GM06990 (cell line): ENCODE measurements at regions not wholly inside any gene's neighbourhood (a gene's known extent, or its start where the extent isn't known, plus 50 kb on each side); places are given as distances from the start of the nearest gene placed in this dataset.

Source experiments
- DNase-seq: peaks from one replicate; pipeline ENCODE4 v3.0.0-alpha.2; 2011; ENCODE audit not compliant: insufficient read length; ENCODE audit errors: extremely low read depth
- H3K27me3 ChIP-seq: replicated peaks from 2 replicates; pipeline ENCODE4 v1.6.0; 2011; ENCODE audit warnings: low read length; ENCODE audit not compliant: control insufficient read depth, insufficient read depth
- H3K36me3 ChIP-seq: 2 replicates; pipeline ENCODE4 v1.5.1; 2011; ENCODE audit warnings: low read length; ENCODE audit not compliant: control insufficient read depth, insufficient read depth
- H3K4me3 ChIP-seq: replicated peaks from 2 replicates; pipeline ENCODE4 v1.5.1; 2011; ENCODE audit warnings: low read depth, mild to moderate bottlenecking, control low read depth, low read length
- TF ChIP-seq, protein P1 (sequence below): IDR thresholded peaks from 2 replicates; pipeline ENCODE4 v1.5.1; 2011; ENCODE audit warnings: low read length, control low read depth, mild to moderate bottlenecking, inconsistent platforms; ENCODE audit not compliant: insufficient read depth, poor library complexity, severe bottlenecking

DNA sequence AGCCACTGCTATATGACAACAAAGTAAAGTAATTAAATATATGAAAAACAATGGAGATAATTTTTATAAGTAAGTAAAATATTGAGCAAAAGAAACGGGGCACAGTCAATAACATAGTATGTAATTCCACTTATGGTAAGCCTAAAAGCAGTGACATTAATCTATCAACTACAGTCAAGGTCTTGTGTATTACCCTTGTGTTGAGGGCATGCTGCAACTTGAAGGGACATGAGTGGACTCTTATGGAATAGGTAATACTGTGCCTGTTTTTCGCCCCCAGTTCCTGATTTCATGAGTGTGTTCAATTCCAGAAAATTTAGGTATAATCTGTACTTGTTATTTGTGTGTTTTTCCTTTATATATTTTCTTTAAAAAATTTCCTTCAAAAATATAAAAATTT is 201.3 kb upstream of the SLITRK6 start:
- TF ChIP-seq, protein P1, sequence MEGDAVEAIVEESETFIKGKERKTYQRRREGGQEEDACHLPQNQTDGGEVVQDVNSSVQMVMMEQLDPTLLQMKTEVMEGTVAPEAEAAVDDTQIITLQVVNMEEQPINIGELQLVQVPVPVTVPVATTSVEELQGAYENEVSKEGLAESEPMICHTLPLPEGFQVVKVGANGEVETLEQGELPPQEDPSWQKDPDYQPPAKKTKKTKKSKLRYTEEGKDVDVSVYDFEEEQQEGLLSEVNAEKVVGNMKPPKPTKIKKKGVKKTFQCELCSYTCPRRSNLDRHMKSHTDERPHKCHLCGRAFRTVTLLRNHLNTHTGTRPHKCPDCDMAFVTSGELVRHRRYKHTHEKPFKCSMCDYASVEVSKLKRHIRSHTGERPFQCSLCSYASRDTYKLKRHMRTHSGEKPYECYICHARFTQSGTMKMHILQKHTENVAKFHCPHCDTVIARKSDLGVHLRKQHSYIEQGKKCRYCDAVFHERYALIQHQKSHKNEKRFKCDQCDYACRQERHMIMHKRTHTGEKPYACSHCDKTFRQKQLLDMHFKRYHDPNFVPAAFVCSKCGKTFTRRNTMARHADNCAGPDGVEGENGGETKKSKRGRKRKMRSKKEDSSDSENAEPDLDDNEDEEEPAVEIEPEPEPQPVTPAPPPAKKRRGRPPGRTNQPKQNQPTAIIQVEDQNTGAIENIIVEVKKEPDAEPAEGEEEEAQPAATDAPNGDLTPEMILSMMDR = no peak
- no peaks in the 10 kb centered on the region for H3K36me3 ChIP-seq
- no peak for DNase-seq
- H3K4me3 ChIP-seq = no peak overlapping the region
- H3K27me3 ChIP-seq = no peaks in the 10 kb centered on the region

DNA sequence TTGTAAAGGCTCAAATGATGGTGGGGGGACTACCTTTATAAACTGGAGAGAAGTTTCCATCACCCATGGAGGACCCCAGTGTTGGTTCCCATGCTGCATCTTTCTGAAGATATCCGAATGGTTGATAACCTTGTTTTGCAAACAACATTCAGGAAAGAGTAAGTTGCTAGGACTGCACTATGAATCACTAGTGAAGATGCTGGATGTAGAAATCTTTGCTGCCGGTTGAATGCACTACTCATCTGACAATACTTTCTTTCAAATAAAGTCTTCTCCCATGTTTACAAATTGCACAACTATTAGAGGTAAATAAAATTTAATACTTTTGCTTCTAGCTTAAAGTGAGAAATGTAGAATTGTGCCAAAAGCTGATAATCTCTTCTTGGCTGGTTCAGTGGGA is 198.4 kb upstream of the SLITRK6 start:
- H3K4me3 ChIP-seq = no peak overlapping the region
- no peaks in the 10 kb centered on the region for H3K36me3 ChIP-seq
- DNase-seq = no peak
- TF ChIP-seq, protein P1 = no peak
- H3K27me3 ChIP-seq = no peaks in the 10 kb centered on the region

DNA sequence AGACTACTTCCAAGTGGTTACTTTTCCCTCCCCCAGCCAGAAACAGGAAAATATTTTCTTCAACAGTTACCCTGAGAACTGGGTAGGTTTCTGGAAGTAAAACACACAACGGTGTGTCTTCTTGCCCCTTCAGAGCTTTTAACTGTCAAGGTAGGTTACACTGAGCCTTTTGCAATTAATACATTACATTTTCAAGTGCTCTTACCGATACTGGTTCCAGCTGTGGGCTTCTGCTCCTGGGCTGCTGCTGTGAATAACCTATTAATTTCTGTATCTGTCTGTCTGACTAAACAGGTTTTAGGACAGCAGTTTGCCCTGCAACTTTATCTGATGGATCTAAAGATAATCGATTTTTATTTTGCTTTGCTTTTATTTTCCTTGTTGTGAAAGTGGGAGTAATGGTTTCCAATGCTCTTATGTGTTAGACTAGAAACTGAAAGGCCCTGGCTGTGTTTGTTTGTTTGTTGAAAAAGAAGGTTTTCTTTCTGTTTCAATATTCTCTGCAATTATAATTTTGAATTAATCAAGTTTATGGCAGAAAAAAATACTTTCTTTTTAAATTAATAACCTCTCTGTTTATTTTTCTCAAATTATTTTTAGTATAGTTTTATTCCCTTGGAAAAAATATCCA is 196.7 kb upstream of the SLITRK6 start:
- DNase-seq = no peak
- TF ChIP-seq, protein P1 = no peak
- Histone ChIP-seq H3K36me3 (no peaks in the 10 kb centered on the region), H3K4me3 (peak overlapping the region; percentile 25), H3K27me3 (no peaks in the 10 kb centered on the region)

DNA sequence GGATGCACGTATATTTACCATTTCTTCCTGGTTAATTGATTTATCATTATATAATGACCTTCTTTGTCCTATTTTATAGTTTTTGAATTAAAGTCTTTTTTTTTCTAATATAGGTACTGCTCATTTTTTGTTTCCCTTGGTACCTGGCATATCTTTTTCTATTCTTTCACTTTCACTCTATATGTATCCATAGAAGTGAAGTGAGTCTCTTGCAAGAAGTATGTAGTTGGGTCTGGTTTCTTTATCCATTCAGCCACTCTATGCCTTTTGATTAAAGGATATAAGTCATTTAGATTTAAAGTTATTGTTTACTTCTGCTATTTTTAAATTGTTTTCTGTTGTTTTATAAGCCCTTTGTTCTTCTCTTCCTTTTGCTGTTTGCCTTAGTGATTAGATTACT is 194.3 kb upstream of the SLITRK6 start:
- DNase-seq = no peak
- TF ChIP-seq, protein P1 = no peak
- Histone ChIP-seq H3K36me3 (no peaks in the 10 kb centered on the region), H3K27me3 (no peaks in the 10 kb centered on the region), H3K4me3 (no peak overlapping the region; the same call in 1 of the 2 replicates)

DNA sequence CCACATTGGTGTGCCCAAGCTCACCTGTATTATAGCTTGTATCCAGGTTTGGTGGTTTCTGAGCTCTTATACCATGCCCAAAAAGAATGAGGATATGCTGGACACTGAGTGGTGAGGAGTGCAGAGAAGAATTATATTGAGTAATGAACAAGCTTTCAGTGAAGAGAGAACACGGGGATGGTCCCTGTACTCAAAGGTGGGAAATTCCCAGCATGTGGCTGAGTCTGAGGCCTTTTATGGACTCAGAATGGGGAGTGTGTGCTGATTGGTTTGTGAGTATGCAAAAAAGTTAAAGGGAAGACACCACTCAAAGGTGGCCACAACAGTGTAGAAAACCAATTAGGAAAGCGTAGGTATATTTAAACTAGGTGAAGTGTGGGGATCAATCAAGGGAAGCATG is 191.2 kb upstream of the SLITRK6 start:
- TF ChIP-seq, protein P1 = no peak
- no peak overlapping the region for H3K4me3 ChIP-seq
- no peaks in the 10 kb centered on the region for H3K27me3 ChIP-seq
- no peaks in the 10 kb centered on the region for H3K36me3 ChIP-seq
- no peak for DNase-seq

- H3K4me3 ChIP-seq = no peak overlapping the region
- no peaks in the 10 kb centered on the region for H3K36me3 ChIP-seq
- no peak for DNase-seq
- TF ChIP-seq, protein P1 = no peak
- H3K27me3 ChIP-seq = no peaks in the 10 kb centered on the region
Measured at GRCh38 chr13:85985797-85986196, 186.6 kb upstream of the SLITRK6 start.
